ENCODE measurements at regions not wholly inside any gene's neighbourhood (a gene's known extent, or its start where the extent isn't known, plus 50 kb on each side); places are given as distances from the start of the nearest gene placed in this dataset.

DNA sequence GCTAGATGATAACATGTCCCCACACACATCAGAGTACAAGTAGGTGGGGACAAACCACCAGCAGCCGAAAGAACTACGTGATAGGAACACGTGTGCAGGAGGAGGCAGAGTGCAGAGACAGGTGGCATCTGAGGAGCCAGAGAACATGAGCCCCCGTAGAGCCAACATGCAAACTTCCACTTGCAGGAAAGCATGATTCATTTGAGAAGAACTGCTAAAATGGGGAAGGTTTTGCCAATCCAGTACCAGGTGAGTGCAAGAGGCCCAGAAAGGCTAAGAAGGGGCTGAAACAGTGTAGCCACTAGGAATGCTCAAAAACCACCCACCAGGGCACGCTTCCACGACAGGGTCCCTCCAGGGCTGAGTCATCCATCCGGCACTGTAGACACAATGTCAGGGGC lies 149.8 kb upstream of the TENM3 start:
- 71 to 88% methylated on average over 3 to 5 of the region's 7 CpGs for WGBS, 2 experiments (ENCODE audit: insufficient coverage in 2 of 2)
- Histone ChIP-seq H3K4me3 (ENCODE audit: extremely low read depth, insufficient read depth, low read length, poor library complexity, severe bottlenecking) (no peak overlapping the region), H3K27ac (ENCODE audit: low read depth, low read length, severe bottlenecking) (no peak overlapping the region), H3K4me1 (ENCODE audit: control insufficient read depth, insufficient read depth, low read length, poor library complexity, severe bottlenecking) (no peaks in the 10 kb centered on the region), H3K9me3 (ENCODE audit: control insufficient read depth, low read length) (no peaks in the 10 kb centered on the region), H3K36me3 (ENCODE audit: control insufficient read depth, insufficient read depth, low read length) (no peaks in the 10 kb centered on the region)

DNA sequence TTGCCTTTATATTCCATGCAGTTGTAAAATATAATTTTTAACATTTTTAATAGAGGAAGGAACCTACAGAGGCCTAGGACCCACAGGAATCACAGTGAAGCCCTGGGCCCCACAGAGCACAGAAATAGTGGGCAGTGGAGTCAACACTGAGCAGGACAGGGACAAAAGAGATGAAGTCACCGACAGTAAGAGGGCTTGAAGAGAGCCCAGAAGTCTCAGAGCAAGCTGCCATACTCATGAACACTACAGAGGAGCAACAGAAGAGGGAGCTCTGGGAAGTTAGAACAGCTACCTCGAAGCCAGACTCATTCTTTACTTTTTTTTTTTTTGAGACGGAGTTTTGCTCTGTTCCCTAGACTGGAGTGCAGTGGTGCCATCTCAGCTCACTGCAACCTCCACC lies 149.3 kb upstream of the TENM3 start:
- Histone ChIP-seq H3K9me3 (ENCODE audit: control insufficient read depth, low read length) (no peaks in the 10 kb centered on the region), H3K4me3 (ENCODE audit: extremely low read depth, insufficient read depth, low read length, poor library complexity, severe bottlenecking) (no peak overlapping the region), H3K4me1 (ENCODE audit: control insufficient read depth, insufficient read depth, low read length, poor library complexity, severe bottlenecking) (no peaks in the 10 kb centered on the region), H3K36me3 (ENCODE audit: control insufficient read depth, insufficient read depth, low read length) (no peaks in the 10 kb centered on the region), H3K27ac (ENCODE audit: low read depth, low read length, severe bottlenecking) (no peak overlapping the region)
- WGBS, 2 experiments (ENCODE audit: insufficient coverage in 2 of 2), result 75 to 94% methylated on average over 2 to 3 of the region's 3 CpGs

DNA sequence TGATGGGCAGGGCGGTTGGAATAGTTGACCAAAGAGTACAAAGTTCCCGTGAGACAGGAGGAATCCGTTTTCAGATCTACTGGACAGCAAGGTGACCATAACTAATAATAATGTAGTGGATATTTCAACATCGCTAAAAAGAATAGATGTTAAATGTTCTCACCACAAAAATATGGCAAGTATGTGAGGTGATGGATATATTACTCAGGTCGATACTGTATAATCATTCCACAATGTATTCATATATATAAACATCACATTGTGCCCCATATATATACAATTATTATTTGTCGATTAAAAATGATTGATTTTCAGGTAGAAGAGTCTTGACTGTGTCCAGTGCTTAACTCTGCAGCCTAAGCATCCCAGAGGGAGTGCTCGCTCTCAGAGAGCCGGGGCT lies 141.6 kb upstream of the TENM3 start:
- Histone ChIP-seq H3K36me3 (ENCODE audit: control insufficient read depth, insufficient read depth, low read length) (no peaks in the 10 kb centered on the region), H3K4me1 (ENCODE audit: control insufficient read depth, insufficient read depth, low read length, poor library complexity, severe bottlenecking) (no peaks in the 10 kb centered on the region), H3K27ac (ENCODE audit: low read depth, low read length, severe bottlenecking) (no peak overlapping the region), H3K9me3 (ENCODE audit: control insufficient read depth, low read length) (no peaks in the 10 kb centered on the region), H3K4me3 (ENCODE audit: extremely low read depth, insufficient read depth, low read length, poor library complexity, severe bottlenecking) (no peak overlapping the region)
- whole genome bisulfite sequencing, 2 experiments (ENCODE audit: insufficient coverage in 2 of 2), result 86 to 100% methylated on average over 3 of the region's 8 CpGs

DNA sequence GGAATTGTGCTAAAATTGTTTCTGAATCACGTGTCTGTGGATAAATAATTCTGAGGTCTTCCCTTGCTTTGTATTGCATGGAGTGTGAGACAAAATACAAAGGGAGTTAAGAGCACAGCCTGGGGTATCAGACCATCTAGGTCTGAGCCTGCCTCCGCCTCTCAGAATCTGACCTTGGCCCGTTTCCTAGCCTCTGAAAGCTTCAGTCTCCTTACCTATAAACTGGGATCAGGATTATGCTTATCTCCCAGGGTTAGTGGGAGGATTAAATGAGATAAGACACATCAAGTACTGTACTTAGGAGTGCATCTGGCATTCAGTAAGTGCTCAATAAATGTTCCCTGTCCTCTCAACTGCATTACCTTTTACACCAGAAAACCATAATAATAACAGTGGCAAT lies 140.6 kb upstream of the TENM3 start:
- Histone ChIP-seq H3K36me3 (ENCODE audit: control insufficient read depth, insufficient read depth, low read length) (no peaks in the 10 kb centered on the region), H3K4me3 (ENCODE audit: extremely low read depth, insufficient read depth, low read length, poor library complexity, severe bottlenecking) (no peak overlapping the region), H3K9me3 (ENCODE audit: control insufficient read depth, low read length) (no peaks in the 10 kb centered on the region), H3K27ac (ENCODE audit: low read depth, low read length, severe bottlenecking) (no peak overlapping the region), H3K4me1 (ENCODE audit: control insufficient read depth, insufficient read depth, low read length, poor library complexity, severe bottlenecking) (no peaks in the 10 kb centered on the region)
- 76% methylated on average over 2 of the region's 3 CpGs; no CpG with 5 or more reads in 1 of the 2 experiments for WGBS, 2 experiments (ENCODE audit: insufficient coverage in 2 of 2)

DNA sequence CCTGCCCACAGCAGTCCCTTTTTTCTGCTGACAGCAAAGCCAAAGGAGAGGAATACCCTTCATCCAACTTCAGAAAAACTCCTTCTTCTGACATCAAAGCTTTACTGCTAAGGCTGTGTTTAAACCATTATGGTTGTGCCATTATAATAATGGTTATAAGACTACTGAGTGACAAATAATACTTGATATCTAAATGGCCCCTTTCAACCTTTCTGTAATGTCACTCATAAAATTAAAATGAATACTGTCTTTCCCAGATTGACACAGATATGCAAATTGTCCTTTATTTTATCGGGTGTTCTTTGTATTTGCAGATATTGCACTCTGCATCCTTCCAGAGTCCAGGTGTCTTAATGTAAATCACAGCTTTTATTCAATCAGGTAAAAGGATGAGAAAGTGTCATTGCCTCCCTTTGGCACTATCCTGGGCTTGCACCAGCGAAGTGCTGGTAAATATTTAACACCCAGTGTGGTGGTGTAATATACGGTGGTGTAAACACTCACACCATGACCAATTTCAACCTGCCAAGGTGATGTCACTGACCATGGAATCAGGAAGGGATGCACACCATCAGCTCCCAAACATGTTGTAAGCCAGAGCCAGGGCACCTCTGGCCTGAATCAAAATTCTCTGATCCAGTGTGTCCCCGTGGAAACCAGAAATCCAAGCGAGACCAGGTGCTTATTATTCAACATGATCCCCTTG lies 139.4 kb upstream of the TENM3 start:
- no peak overlapping the region for H3K4me3 ChIP-seq (ENCODE audit: extremely low read depth, insufficient read depth, low read length, poor library complexity, severe bottlenecking)
- no peaks in the 10 kb centered on the region for H3K4me1 ChIP-seq (ENCODE audit: control insufficient read depth, insufficient read depth, low read length, poor library complexity, severe bottlenecking)
- H3K9me3 ChIP-seq (ENCODE audit: control insufficient read depth, low read length), result no peaks in the 10 kb centered on the region
- 71 to 95% methylated on average over 2 of the region's 5 CpGs for WGBS, 2 experiments (ENCODE audit: insufficient coverage in 2 of 2)
- H3K27ac ChIP-seq (ENCODE audit: low read depth, low read length, severe bottlenecking), result no peak overlapping the region
- H3K36me3 ChIP-seq (ENCODE audit: control insufficient read depth, insufficient read depth, low read length), result no peaks in the 10 kb centered on the region

DNA sequence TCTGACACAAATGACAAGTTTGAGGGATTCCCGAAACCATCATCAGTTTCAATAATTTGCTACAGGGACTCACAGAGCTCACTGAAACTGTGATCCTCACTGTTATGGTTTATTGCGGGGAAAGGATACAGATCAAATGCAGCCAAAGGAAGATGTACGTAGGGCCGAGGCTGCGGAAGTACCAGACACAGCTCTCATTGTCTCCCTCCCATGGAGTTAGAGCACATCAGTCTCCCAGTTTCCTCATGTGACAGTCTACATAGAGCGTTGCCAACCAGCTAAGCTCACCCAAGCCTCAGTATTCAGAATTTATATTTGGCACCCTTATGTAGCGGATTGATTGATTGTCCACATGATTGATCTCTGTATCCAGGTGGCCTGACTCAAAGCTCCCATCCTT lies 137.8 kb upstream of the TENM3 start:
- Histone ChIP-seq H3K4me3 (ENCODE audit: extremely low read depth, insufficient read depth, low read length, poor library complexity, severe bottlenecking) (no peak overlapping the region), H3K9me3 (ENCODE audit: control insufficient read depth, low read length) (no peaks in the 10 kb centered on the region), H3K36me3 (ENCODE audit: control insufficient read depth, insufficient read depth, low read length) (no peaks in the 10 kb centered on the region), H3K4me1 (ENCODE audit: control insufficient read depth, insufficient read depth, low read length, poor library complexity, severe bottlenecking) (no peaks in the 10 kb centered on the region), H3K27ac (ENCODE audit: low read depth, low read length, severe bottlenecking) (no peak overlapping the region)
- 98% methylated on average over 6 to 7 of the region's 7 CpGs for WGBS, 2 experiments (ENCODE audit: insufficient coverage in 2 of 2)

DNA sequence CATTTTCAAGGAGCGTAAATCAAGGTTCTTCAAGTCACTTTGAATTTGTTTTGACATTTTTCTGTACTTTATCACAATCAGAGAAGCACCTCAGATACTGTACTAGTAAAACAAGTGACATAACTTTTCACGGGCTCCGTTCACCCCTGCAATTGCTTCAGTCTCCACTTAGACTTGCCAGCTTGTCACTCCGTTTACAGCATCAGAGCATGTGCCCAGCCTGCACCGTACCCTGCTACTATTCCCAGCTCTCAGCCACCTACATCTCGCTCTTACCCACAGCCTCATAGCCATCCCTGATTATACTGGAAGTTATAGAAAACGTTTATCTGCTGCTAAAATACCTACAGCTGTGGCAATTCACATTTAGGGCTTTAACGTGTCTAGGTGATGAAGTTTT lies 135.3 kb upstream of the TENM3 start:
- Histone ChIP-seq H3K4me1 (ENCODE audit: control insufficient read depth, insufficient read depth, low read length, poor library complexity, severe bottlenecking) (peaks cover 3% of the 10 kb centered on the region), H3K36me3 (ENCODE audit: control insufficient read depth, insufficient read depth, low read length) (no peaks in the 10 kb centered on the region), H3K9me3 (ENCODE audit: control insufficient read depth, low read length) (no peaks in the 10 kb centered on the region), H3K4me3 (ENCODE audit: extremely low read depth, insufficient read depth, low read length, poor library complexity, severe bottlenecking) (no peak overlapping the region), H3K27ac (ENCODE audit: low read depth, low read length, severe bottlenecking) (no peak overlapping the region)
- WGBS, 2 experiments (ENCODE audit: insufficient coverage in 2 of 2), result 91 to 96% methylated on average over 6 to 7 of the region's 8 CpGs

DNA sequence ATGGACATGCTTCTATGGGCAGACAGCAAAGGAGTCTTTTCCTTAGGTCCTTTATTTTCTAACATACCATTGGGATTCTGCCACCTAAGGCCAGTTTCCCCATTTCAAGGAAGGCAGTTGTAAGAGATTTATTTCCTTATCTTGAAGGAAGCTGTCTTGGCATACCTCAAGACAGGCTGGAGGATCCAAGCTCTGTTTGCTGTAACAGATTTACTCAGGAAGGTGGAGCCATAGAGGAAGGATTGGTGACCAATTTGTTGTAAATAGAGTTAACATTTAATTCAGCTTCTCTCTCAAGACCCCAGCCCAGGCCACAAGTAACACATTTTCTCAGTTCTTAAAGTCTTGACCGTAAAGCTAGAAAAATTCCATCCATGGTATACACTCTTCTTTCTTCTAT lies 131.6 kb upstream of the TENM3 start:
- H3K4me1 ChIP-seq (ENCODE audit: control insufficient read depth, insufficient read depth, low read length, poor library complexity, severe bottlenecking), result peaks cover 3% of the 10 kb centered on the region
- WGBS, 2 experiments (ENCODE audit: insufficient coverage in 2 of 2), result 100% methylated on average over 1 of the region's 1 CpG; no CpG with 5 or more reads in 1 of the 2 experiments
- H3K4me3 ChIP-seq (ENCODE audit: extremely low read depth, insufficient read depth, low read length, poor library complexity, severe bottlenecking), result no peak overlapping the region
- no peak overlapping the region for H3K27ac ChIP-seq (ENCODE audit: low read depth, low read length, severe bottlenecking)
- H3K9me3 ChIP-seq (ENCODE audit: control insufficient read depth, low read length), result no peaks in the 10 kb centered on the region
- H3K36me3 ChIP-seq (ENCODE audit: control insufficient read depth, insufficient read depth, low read length), result no peaks in the 10 kb centered on the region

DNA sequence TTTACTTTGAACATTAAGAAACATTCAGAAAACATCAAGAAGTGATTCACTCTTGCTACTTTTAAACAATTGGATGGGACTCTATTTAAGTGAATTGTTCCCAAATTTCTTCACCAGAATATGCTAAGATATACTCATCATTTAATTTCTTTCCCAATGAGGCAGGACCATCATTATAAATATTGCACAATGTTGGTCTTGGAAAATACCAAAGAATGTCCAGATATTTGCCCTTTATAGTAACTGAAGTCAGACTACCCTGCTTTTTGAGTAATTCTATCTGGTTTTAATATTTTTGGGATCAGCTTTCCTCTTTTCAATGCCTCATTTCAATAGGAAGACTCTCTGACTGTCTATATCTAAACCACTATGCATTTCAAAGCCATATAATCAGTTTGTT lies 129.4 kb upstream of the TENM3 start:
- Histone ChIP-seq H3K36me3 (ENCODE audit: control insufficient read depth, insufficient read depth, low read length) (no peaks in the 10 kb centered on the region), H3K4me1 (ENCODE audit: control insufficient read depth, insufficient read depth, low read length, poor library complexity, severe bottlenecking) (peaks cover 3% of the 10 kb centered on the region), H3K4me3 (ENCODE audit: extremely low read depth, insufficient read depth, low read length, poor library complexity, severe bottlenecking) (no peak overlapping the region), H3K27ac (ENCODE audit: low read depth, low read length, severe bottlenecking) (no peak overlapping the region), H3K9me3 (ENCODE audit: control insufficient read depth, low read length) (peaks cover 4% of the 10 kb centered on the region)

DNA sequence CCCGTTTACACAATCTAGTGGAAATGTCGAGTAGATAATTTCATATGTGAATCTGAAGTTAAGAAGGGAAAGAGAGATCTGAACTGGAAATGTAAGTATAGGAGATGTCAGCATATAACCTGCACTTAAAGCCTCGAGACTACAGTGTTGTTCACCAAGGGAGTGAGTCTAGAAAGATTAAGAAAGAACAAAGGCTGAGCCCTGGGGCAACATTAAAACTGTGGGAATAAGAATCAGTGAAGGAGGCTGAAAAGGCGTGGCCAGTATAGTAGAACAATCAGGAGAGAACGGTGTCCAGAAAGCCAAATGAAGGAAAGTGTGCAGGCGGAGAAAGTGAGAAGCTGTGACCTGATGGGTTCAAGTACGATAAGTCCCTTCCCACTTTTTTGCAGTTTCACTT lies 118.8 kb upstream of the TENM3 start:
- peaks cover 17% of the 10 kb centered on the region for H3K9me3 ChIP-seq (ENCODE audit: control insufficient read depth, low read length)
- 90 to 98% methylated on average over 5 to 6 of the region's 7 CpGs for WGBS, 2 experiments (ENCODE audit: insufficient coverage in 2 of 2)
- H3K4me3 ChIP-seq (ENCODE audit: extremely low read depth, insufficient read depth, low read length, poor library complexity, severe bottlenecking), result no peak overlapping the region
- no peaks in the 10 kb centered on the region for H3K4me1 ChIP-seq (ENCODE audit: control insufficient read depth, insufficient read depth, low read length, poor library complexity, severe bottlenecking)
- H3K36me3 ChIP-seq (ENCODE audit: control insufficient read depth, insufficient read depth, low read length), result no peaks in the 10 kb centered on the region
- H3K27ac ChIP-seq (ENCODE audit: low read depth, low read length, severe bottlenecking), result no peak overlapping the region

DNA sequence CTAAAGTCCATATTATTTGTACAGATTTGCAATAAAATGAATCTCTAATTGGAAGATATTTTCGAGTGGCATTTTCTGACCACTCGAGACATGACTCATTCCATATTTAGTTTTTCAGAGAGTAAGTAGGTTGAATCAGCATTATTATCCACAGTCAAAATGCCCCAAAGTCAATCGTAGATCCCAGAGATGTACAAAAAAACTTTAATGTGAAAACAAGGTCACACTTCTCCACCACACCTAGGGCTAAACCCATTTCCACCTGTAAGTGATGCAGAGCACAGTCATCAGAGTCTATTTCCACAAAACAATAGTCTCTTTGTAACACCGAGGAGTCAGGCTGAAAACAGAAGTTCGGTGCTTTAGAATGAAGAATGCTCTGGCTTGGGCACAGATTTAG lies 117.1 kb upstream of the TENM3 start:
- no peak overlapping the region for H3K4me3 ChIP-seq (ENCODE audit: extremely low read depth, insufficient read depth, low read length, poor library complexity, severe bottlenecking)
- H3K36me3 ChIP-seq (ENCODE audit: control insufficient read depth, insufficient read depth, low read length), result no peaks in the 10 kb centered on the region
- no peak overlapping the region for H3K27ac ChIP-seq (ENCODE audit: low read depth, low read length, severe bottlenecking)
- 89 to 93% methylated on average over 2 to 3 of the region's 5 CpGs for WGBS, 2 experiments (ENCODE audit: insufficient coverage in 2 of 2)
- H3K9me3 ChIP-seq (ENCODE audit: control insufficient read depth, low read length), result peaks cover 17% of the 10 kb centered on the region
- no peaks in the 10 kb centered on the region for H3K4me1 ChIP-seq (ENCODE audit: control insufficient read depth, insufficient read depth, low read length, poor library complexity, severe bottlenecking)

Measured in mesodermal cell (in vitro differentiated cells).